Cardiac fibroblast (primary cell): ENCODE measurements at regions not wholly inside any gene's neighbourhood (a gene's known extent, or its start where the extent isn't known, plus 50 kb on each side); places are given as distances from the start of the nearest gene placed in this dataset.

Experiments
- DNase-seq, 2 donors: peaks; one replicate each; pipeline versions ENCODE4 v3.0.0 to v3.0.0-alpha.2; 2010; ENCODE audit warnings: low read depth in 2 of 2
- H3K4me3 ChIP-seq, 2 donors: replicated peaks in 1 of 2; 1 replicate in 1 of 2; 2 replicates in 1 of 2; pipeline ENCODE4 v1.5.1; 2011; ENCODE audit warnings: low read depth in 2 of 2, low read length in 2 of 2, mild to moderate bottlenecking in 2 of 2, moderate library complexity in 1 of 2
- TF ChIP-seq, protein P1 (sequence below): IDR thresholded peaks from one replicate; pipeline ENCODE4 v1.5.1; 2011; ENCODE audit warnings: low read depth, mild to moderate bottlenecking, low read length, inconsistent platforms

DNA sequence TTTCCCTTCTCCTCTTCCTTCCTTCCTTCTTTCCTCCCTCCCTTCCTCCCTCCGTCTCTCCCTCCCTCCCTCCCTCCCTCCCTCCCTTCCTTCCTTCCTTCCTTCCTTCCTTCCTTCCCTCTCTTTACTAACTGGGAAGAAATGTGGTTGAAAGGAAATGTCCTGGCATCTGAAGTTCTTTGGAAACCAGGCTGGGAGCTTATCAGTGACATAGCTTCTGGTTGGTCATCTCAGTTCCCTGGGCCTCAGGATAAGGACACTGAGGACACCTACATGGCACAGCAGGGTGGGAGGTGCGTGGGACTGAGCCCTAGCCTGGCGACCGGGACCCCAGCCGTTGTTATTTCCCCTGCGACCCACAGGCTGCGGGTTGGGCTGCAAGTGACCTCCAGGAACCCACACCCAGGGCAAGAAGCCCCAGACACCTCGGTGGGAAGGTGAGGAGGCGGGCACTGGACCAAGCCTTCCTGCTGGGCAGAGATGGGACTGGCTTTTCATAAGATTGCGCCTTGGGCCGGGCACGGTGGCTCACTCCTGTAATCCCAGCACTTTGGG lies 1486.5 kb downstream of the TBC1D22A start:
- no peak for DNase-seq
- H3K4me3 ChIP-seq = no peak overlapping the region
- TF ChIP-seq, protein P1, sequence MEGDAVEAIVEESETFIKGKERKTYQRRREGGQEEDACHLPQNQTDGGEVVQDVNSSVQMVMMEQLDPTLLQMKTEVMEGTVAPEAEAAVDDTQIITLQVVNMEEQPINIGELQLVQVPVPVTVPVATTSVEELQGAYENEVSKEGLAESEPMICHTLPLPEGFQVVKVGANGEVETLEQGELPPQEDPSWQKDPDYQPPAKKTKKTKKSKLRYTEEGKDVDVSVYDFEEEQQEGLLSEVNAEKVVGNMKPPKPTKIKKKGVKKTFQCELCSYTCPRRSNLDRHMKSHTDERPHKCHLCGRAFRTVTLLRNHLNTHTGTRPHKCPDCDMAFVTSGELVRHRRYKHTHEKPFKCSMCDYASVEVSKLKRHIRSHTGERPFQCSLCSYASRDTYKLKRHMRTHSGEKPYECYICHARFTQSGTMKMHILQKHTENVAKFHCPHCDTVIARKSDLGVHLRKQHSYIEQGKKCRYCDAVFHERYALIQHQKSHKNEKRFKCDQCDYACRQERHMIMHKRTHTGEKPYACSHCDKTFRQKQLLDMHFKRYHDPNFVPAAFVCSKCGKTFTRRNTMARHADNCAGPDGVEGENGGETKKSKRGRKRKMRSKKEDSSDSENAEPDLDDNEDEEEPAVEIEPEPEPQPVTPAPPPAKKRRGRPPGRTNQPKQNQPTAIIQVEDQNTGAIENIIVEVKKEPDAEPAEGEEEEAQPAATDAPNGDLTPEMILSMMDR = no peak

DNA sequence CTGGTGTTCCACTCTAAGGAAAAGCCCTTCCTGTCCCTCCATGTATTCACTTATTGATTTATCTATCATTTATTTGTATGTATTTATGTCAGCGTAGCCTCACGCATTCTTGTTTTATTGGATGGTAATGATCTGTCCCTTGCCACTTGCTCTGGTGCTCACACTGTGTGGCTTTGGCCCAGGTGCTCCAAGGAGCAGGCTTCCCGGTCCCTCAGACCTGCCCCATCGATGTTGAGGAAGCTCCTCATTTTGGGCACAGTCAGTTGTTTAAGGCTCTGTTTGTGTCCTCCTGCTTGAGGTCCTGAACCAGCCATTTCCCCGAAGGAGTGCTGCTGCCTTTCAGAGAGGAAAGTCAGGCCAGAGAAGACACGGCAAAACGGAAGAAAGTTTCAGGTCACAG lies 1485.4 kb downstream of the TBC1D22A start:
- TF ChIP-seq, protein P1 = no peak
- DNase-seq = no peak
- H3K4me3 ChIP-seq = no peak overlapping the region

DNA sequence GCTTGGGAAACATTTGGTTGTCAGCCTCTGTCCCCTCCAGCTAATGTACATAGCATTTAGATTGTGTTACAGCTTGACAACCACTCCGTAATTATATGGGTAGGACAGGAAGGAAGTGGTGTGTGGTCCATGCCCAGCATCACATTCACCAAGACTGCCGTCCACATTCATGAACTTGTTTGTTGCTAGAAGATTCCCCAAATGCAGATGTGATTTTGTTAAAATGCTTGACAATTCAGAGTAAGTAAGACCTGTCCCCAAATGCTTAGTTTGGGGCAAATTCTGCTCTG lies 1482.7 kb downstream of the TBC1D22A start:
- no peak for DNase-seq
- TF ChIP-seq, protein P1 = no peak
- H3K4me3 ChIP-seq = no peak overlapping the region

DNA sequence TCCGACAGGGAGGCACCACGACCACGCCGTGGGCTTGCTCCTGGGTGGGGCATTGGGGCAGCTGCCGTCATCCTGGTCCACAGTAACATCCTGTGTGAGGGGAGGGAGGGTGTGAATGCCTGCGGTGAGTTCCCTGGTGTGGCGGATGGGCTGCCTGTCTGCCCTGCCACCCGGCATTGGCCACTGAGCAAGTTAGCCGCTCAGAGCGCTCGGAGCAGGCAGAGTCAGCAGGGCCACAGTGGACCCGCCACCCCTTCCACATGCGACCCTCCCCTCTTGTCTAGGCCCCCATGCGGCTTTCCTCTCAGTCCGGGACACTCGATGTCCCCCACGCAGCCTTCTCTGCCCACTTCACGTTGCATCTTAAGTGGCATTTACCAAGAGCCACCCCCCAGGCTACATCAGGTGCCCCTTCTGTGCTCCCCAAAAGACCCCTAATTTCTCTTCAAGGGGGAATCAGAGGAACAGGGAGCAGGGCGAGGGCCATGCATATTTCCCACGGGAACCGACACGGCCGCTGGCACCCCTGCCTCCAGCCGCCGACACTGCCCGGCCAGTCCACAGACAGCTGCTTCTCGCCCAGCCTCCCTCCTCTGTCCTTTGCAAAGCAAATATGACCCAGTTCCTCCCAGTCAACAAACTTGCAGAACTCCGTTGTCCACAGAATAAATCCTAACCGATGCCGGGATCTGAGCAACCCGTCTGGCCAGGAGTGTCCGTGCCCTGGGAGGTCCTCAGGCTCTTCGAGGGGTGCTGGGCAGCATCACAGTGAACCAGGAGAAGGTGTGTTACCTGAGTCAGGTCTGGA lies 1482.1 kb downstream of the TBC1D22A start:
- H3K4me3 ChIP-seq = no peak overlapping the region
- TF ChIP-seq, protein P1 = no peak
- no peak for DNase-seq

DNA sequence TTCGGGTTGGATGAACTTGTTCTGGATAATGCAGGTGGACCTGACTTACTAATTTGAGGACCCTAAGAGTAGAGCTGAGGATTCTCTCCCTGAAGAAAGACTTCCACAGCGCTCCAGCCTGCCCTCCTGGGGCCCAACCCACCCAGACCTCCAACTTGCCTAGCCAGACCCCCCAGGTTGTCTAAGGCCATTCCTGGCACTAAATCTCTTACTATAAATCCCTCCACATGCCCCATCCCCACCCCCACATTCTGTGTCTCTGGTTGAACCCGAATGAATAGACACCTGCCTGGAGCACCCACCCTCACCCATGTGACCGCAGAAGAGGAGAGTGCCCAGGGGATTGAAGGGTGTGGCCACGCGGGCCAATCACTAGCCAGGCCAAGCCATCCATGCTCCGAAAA lies 1480.0 kb downstream of the TBC1D22A start:
- no peak overlapping the region for H3K4me3 ChIP-seq
- TF ChIP-seq, protein P1 = no peak
- DNase-seq = no peak

DNA sequence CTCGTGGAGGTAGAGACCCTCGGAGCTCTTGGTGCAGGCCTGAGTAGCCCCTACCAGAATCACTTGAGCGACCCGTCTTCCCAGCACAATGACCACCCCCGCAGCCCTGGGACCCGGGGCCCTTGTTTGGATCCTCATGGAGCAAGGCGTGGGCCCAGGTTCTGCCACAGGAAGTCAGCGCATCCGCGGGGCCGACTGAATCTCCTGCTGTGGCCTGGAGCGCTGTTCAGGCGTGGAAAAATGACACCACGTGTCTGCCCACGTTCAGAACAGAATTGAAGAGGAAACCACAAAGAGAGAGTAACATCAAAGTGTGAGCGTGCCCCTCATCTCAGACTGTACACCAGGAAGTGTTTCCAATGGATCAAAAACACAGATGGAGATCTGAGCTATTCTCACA lies 1479.2 kb downstream of the TBC1D22A start:
- TF ChIP-seq, protein P1 = no peak
- DNase-seq = no peak
- H3K4me3 ChIP-seq = no peak overlapping the region

DNA sequence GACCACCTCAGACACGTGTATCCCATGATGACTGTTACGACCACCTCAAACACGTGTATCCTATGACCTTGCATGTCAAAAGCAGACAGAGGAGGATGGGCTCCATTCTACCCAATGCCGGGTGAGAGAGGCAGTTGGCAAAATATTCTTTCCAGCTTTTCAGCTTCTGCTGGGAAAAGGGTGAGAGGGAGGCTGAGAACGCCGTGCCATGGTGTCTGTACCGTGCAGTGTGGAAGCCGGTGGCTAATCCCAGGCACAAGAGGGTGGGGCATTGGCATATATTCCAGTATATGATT lies 1478.4 kb downstream of the TBC1D22A start:
- TF ChIP-seq, protein P1 = no peak
- H3K4me3 ChIP-seq = no peak overlapping the region
- DNase-seq = no peak
